HUES64 (cell line): ENCODE measurements at regions not wholly inside any gene's neighbourhood (a gene's known extent, or its start where the extent isn't known, plus 50 kb on each side); places are given as distances from the start of the nearest gene placed in this dataset.

ENCODE experiments used
- H3K27ac ChIP-seq: 2 replicates; pipeline ENCODE4 v1.7.0; 2013; ENCODE audit warnings: low read depth, low read length, inconsistent platforms
- H3K27me3 ChIP-seq: 2 replicates; pipeline ENCODE4 v1.6.1; 2013; ENCODE audit warnings: mild to moderate bottlenecking, low read length; ENCODE audit not compliant: insufficient read depth
- H3K36me3 ChIP-seq: 2 replicates; pipeline ENCODE4 v1.6.1; 2013; ENCODE audit warnings: mild to moderate bottlenecking, low read length; ENCODE audit not compliant: insufficient read depth
- H3K4me1 ChIP-seq: 2 replicates; pipeline ENCODE4 v1.6.1; 2013; ENCODE audit warnings: mild to moderate bottlenecking, low read length, moderate library complexity; ENCODE audit not compliant: insufficient read depth
- H3K4me3 ChIP-seq: 2 replicates; pipeline ENCODE4 v1.5.1; 2013; ENCODE audit warnings: mild to moderate bottlenecking, low read length, moderate library complexity
- H3K9ac ChIP-seq: 2 replicates; pipeline ENCODE4 v1.6.1; 2013; ENCODE audit warnings: mild to moderate bottlenecking, low read depth, low read length
- H3K9me3 ChIP-seq: 2 replicates; pipeline ENCODE4 v1.6.1; 2013; ENCODE audit warnings: low read depth, low read length; ENCODE audit not compliant: insufficient read depth
- WGBS: fragments of 150-250, 120-280 bp; methylation state at CpG from one replicate; pipeline ENCODE4 v1.1.7; 2013; ENCODE audit warnings: missing lambda C conversion rate; 5-methylcytosine and 5-hydroxymethylcytosine counted together

GRCh38 chr1:80375109-80375508 lies 1368.6 kb upstream of the ADGRL4 start:
- Histone ChIP-seq H3K9me3 (no peaks in the 10 kb centered on the region), H3K27ac (no peak overlapping the region), H3K4me3 (no peak overlapping the region), H3K9ac (no peak overlapping the region), H3K36me3 (no peaks in the 10 kb centered on the region), H3K27me3 (no peaks in the 10 kb centered on the region), H3K4me1 (no peaks in the 10 kb centered on the region)
- WGBS = 100% methylated on average over 1 of the region's 1 CpG

- no peaks in the 10 kb centered on the region for H3K36me3 ChIP-seq
- H3K27me3 ChIP-seq = no peaks in the 10 kb centered on the region
- H3K4me1 ChIP-seq = peaks cover 7% of the 10 kb centered on the region; the same call in 1 of the 2 replicates
- no peak overlapping the region for H3K4me3 ChIP-seq
- H3K9ac ChIP-seq = no peak overlapping the region
- no peaks in the 10 kb centered on the region for H3K9me3 ChIP-seq
- 98% methylated on average over 2 of the region's 3 CpGs for WGBS
- H3K27ac ChIP-seq = no peak overlapping the region
Observed at GRCh38 chr1:80369780-80370179, 1363.2 kb upstream of the ADGRL4 start.

- no peaks in the 10 kb centered on the region for H3K27me3 ChIP-seq
- H3K4me3 ChIP-seq = no peak overlapping the region
- H3K9ac ChIP-seq = no peak overlapping the region
- 94% methylated on average over 2 of the region's 3 CpGs for WGBS
- H3K9me3 ChIP-seq = no peaks in the 10 kb centered on the region
- peaks cover 7% of the 10 kb centered on the region; the same call in 1 of the 2 replicates for H3K4me1 ChIP-seq
- no peak overlapping the region for H3K27ac ChIP-seq
- H3K36me3 ChIP-seq = no peaks in the 10 kb centered on the region
Observed at GRCh38 chr1:80367058-80367457, 1360.5 kb upstream of the ADGRL4 start.

- 100% methylated on average over 2 of the region's 5 CpGs for WGBS
- Histone ChIP-seq H3K36me3 (no peaks in the 10 kb centered on the region), H3K4me3 (no peak overlapping the region), H3K9me3 (no peaks in the 10 kb centered on the region), H3K27ac (no peak overlapping the region), H3K4me1 (peaks cover 7% of the 10 kb centered on the region; the same call in 1 of the 2 replicates), H3K9ac (no peak overlapping the region), H3K27me3 (no peaks in the 10 kb centered on the region)
Observed at GRCh38 chr1:80365359-80366021, 1359.0 kb upstream of the ADGRL4 start.

DNA sequence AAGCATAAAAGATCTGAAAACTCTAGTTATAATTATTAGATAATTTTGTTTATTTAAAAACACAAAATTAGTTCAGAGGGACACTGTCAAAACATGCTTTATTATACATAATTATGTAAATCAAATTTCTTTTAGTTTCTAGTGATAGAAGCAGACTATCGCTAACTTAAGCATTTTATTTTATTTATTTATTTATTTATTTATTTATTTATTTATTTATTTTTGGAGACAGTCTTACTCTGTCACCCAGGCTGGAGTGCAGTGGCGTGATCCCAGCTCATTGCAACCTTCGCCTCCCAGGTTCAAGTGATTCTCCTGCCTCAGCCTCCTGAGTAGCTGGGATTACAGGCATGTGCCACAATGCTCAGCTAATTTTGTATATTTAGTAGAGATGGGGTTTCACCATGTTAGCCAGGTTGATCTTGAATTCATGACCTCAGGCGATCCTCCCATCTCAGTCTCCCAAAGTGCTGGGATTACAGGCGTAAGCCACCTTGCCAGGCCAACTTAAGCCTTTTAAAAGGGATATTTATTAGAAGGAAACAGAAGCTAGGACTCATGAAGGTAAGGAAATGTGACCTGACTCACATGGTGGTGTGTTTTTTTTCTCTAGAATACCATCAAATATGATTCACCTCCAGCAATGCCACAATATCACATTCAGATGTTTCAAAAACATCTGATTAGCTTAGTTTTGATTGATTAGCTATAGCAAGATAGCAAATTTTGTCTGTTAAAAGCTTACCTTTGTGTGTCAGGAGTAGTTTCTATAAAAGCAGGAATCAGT lies 1357.4 kb upstream of the ADGRL4 start:
- no peak overlapping the region for H3K9ac ChIP-seq
- H3K4me3 ChIP-seq = no peak overlapping the region
- 97% methylated on average over 4 of the region's 5 CpGs for WGBS
- H3K4me1 ChIP-seq = peaks cover 7% of the 10 kb centered on the region; the same call in 1 of the 2 replicates
- H3K36me3 ChIP-seq = no peaks in the 10 kb centered on the region
- H3K27me3 ChIP-seq = no peaks in the 10 kb centered on the region
- no peaks in the 10 kb centered on the region for H3K9me3 ChIP-seq
- no peak overlapping the region for H3K27ac ChIP-seq

DNA sequence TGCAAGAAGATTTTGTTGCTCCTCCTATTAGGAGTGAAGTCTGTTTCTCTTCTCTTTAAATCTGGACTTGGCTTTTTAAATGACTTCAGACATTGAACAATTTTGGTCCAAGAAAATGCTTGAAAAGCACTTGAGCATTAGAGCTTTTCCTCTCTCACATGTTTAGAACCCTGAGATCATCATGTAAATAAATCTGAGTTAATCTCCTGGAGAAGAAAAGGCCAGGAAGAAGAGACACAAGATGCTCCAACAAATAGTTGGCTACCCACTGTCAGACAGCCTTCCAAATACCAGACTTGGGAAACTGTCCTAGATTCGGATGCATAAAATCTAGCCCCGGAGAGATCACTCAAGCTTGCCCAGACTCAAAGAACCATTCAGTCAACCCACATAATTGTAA lies 1353.1 kb upstream of the ADGRL4 start:
- Histone ChIP-seq H3K4me3 (no peak overlapping the region), H3K9me3 (no peaks in the 10 kb centered on the region), H3K27me3 (no peaks in the 10 kb centered on the region), H3K4me1 (no peaks in the 10 kb centered on the region), H3K36me3 (no peaks in the 10 kb centered on the region), H3K9ac (no peak overlapping the region), H3K27ac (no peak overlapping the region)
- 100% methylated on average over 2 of the region's 2 CpGs for WGBS

- H3K9me3 ChIP-seq = no peaks in the 10 kb centered on the region
- no peaks in the 10 kb centered on the region for H3K4me1 ChIP-seq
- H3K27ac ChIP-seq = no peak overlapping the region
- H3K9ac ChIP-seq = no peak overlapping the region
- H3K4me3 ChIP-seq = no peak overlapping the region
- no peaks in the 10 kb centered on the region for H3K36me3 ChIP-seq
- 85% methylated on average over 9 of the region's 9 CpGs for WGBS
- no peaks in the 10 kb centered on the region for H3K27me3 ChIP-seq
Observed at GRCh38 chr1:80349218-80349617, 1342.7 kb upstream of the ADGRL4 start.

DNA sequence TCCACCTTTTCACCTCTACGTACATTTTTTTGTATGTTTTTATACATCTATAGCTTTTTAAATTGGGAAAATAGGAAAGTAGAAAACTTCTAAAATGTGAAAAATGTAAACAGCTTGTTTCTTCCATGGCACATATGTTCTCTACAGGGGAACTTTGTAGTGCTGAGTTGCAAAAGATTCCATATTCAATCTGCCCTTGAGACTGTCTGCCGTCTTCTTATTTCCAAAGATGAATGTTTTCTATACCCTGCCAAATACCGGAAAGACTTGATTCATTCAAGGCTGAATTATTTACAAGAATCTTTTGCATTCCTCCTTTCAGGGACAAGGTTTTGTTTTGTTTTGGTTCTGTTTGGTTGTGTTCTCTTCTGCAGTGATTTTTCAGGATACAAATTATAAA lies 1334.5 kb upstream of the ADGRL4 start:
- Histone ChIP-seq H3K9me3 (no peaks in the 10 kb centered on the region), H3K4me3 (no peak overlapping the region), H3K4me1 (no peaks in the 10 kb centered on the region), H3K9ac (no peak overlapping the region), H3K36me3 (no peaks in the 10 kb centered on the region), H3K27ac (no peak overlapping the region), H3K27me3 (no peaks in the 10 kb centered on the region)
- WGBS = 79% methylated on average over 2 of the region's 3 CpGs

GRCh38 chr1:80318108-80318507 lies 1311.6 kb upstream of the ADGRL4 start:
- no peak overlapping the region for H3K4me3 ChIP-seq
- H3K9ac ChIP-seq = no peak overlapping the region
- H3K36me3 ChIP-seq = no peaks in the 10 kb centered on the region
- H3K27me3 ChIP-seq = no peaks in the 10 kb centered on the region
- H3K27ac ChIP-seq = no peak overlapping the region
- 86% methylated on average over 3 of the region's 5 CpGs for WGBS
- H3K4me1 ChIP-seq = no peaks in the 10 kb centered on the region
- H3K9me3 ChIP-seq = no peaks in the 10 kb centered on the region

DNA sequence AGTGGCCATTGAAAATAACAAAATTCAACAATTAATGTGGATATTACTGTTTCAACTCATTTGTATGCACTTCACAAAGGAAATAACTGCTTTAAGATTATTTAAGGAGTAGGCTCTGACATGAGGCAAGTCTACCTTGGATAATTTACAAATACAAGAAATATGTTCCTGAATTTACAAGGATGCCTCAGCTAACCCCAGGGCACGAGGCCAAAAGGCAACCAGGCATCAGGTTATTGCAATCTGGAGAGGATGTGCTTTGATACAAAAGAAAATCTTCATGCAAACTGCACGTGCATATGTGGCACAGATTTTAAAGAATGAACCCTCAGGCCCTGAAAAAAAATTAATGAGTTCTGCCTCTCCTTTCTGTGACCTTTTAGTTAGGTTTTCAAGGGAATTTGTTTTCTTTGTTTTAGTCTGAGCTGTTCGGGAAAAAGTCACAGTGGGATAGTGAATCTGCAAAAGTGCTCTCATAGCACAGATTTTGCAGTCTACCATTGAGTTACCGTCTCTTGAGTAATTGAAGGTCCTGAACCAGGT lies 1304.2 kb upstream of the ADGRL4 start:
- Histone ChIP-seq H3K4me1 (no peaks in the 10 kb centered on the region), H3K27me3 (no peaks in the 10 kb centered on the region), H3K4me3 (no peak overlapping the region), H3K36me3 (no peaks in the 10 kb centered on the region), H3K9ac (no peak overlapping the region), H3K27ac (no peak overlapping the region), H3K9me3 (no peaks in the 10 kb centered on the region)
- 92% methylated on average over 4 of the region's 4 CpGs for whole genome bisulfite sequencing

DNA sequence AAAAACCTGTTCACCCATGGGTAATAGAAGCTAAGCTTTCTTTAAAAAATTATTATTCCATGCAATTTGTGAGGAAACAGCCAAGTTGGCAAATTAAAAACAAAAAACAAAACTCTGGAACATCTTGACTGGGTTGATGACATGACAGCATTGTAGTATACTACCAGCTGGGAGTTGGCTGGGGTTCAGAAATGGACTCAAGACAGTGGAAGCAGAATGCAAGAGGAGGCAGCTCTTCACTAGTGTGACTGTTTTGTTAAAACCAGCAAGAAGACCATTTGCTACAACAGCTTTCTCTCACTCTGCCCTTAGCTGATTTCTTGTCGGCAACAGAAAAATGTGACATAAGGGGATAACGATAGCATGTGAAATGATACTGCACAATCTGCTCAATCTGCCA lies 1298.9 kb upstream of the ADGRL4 start:
- 98% methylated on average over 2 of the region's 2 CpGs for WGBS
- H3K36me3 ChIP-seq = no peaks in the 10 kb centered on the region
- no peaks in the 10 kb centered on the region for H3K27me3 ChIP-seq
- no peak overlapping the region for H3K9ac ChIP-seq
- no peak overlapping the region for H3K27ac ChIP-seq
- H3K4me1 ChIP-seq = no peaks in the 10 kb centered on the region
- no peak overlapping the region for H3K4me3 ChIP-seq
- H3K9me3 ChIP-seq = no peaks in the 10 kb centered on the region
